GM12878 (cell line): ENCODE measurements at regions not wholly inside any gene's neighbourhood (a gene's known extent, or its start where the extent isn't known, plus 50 kb on each side); places are given as distances from the start of the nearest gene placed in this dataset.

Source experiments
- ATAC-seq: fragments of 200-7000 bp; cut with Tn5 transposase; 3 replicates; pipeline ENCODE4 v1.9.1; 2020; ENCODE audit warnings: mild to moderate bottlenecking, moderate library complexity
- BruUV-seq: library from RNA; stranded (reverse); fragments of 400-500 nt; replicated peaks from 2 replicates; lab custom pipeline; 2021; lab: Mats Ljungman, UMichigan
- CTCF ChIA-PET: fragments of 300-600 bp; sonication (Branson Sonifier 250); formaldehyde crosslinking; extraction: SDS; loops from one replicate; lab custom pipeline; 2021; ENCODE audit warnings: inconsistent platforms; lab: Yijun Ruan, JAX
- POLR2A ChIA-PET: fragments of 350-600 bp; formaldehyde crosslinking; extraction: SDS; loops from one replicate; lab custom pipeline; 2021; ENCODE audit warnings: inconsistent platforms; lab: Charles Lee
- RAD21 ChIA-PET: fragments of 300-600 bp; sonication (Branson Sonifier 250); formaldehyde crosslinking; loops from one replicate; lab custom pipeline; 2023; ENCODE audit warnings: antibody characterized with exemption; ENCODE audit not compliant: unreplicated experiment; lab: Charles Lee
- SMC1A ChIA-PET: fragments of 300-600 bp; sonication (Branson Sonifier 250); formaldehyde crosslinking; loops from one replicate; lab custom pipeline; 2023; ENCODE audit not compliant: unreplicated experiment, uncharacterized antibody; lab: Charles Lee
- DNase-seq: peaks from one replicate; pipeline ENCODE4 v3.0.0-alpha.2; 2011; ENCODE audit warnings: low read depth, low spot score
- FAIRE-seq: peaks from 3 replicates; lab custom pipeline; 2011; peaks lifted over from hg19 to GRCh38; lab: Jason Lieb, UNC
- H2AFZ ChIP-seq: 2 replicates; pipeline ENCODE4 v1.6.0; 2011; ENCODE audit warnings: low read depth, low read length, control low read depth; ENCODE audit not compliant: control insufficient read depth
- H3K27ac ChIP-seq: 2 replicates; pipeline ENCODE4 v1.5.1; 2011; ENCODE audit warnings: control low read depth; ENCODE audit not compliant: control insufficient read depth, insufficient read depth
- H3K27me3 ChIP-seq, 2 experiments: replicated peaks in 1 of 2; 2 replicates each; pipeline versions ENCODE4 v1.6.0 to v1.6.1; 2011; ENCODE audit warnings: low read length in 1 of 2; ENCODE audit not compliant: control insufficient read depth in 2 of 2, insufficient read depth in 2 of 2
- H3K36me3 ChIP-seq, 2 experiments: 2 replicates each; pipeline ENCODE4 v1.5.1; 2011; ENCODE audit warnings: low read length in 1 of 2; ENCODE audit not compliant: control insufficient read depth in 2 of 2, insufficient read depth in 2 of 2
- H3K4me1 ChIP-seq: 2 replicates; pipeline ENCODE4 v1.6.1; 2011; ENCODE audit warnings: mild to moderate bottlenecking, low read length, moderate library complexity, mixed read lengths; ENCODE audit not compliant: control insufficient read depth, insufficient read depth
- H3K4me2 ChIP-seq: 2 replicates; pipeline ENCODE4 v1.6.0; 2011; ENCODE audit warnings: control low read depth; ENCODE audit not compliant: control insufficient read depth, insufficient read depth
- H3K4me3 ChIP-seq: fragments of 200-600 bp; sonication (generic); 2 replicates; pipeline ENCODE4 v1.5.1; 2016
- H3K79me2 ChIP-seq: 2 replicates; pipeline ENCODE4 v1.6.0; 2011; ENCODE audit warnings: low read length; ENCODE audit not compliant: control insufficient read depth, insufficient read depth
- H3K9ac ChIP-seq: 2 replicates; pipeline ENCODE4 v1.8.0; 2011; ENCODE audit warnings: low read length, control low read depth, mixed read lengths; ENCODE audit not compliant: control insufficient read depth, insufficient read depth
- H3K9me3 ChIP-seq: replicated peaks from 3 replicates; pipeline ENCODE4 v1.5.1; 2011; ENCODE audit warnings: mild to moderate bottlenecking, low read length; ENCODE audit not compliant: control insufficient read depth, insufficient read depth
- H4K20me1 ChIP-seq: 2 replicates; pipeline ENCODE4 v1.6.0; 2011; ENCODE audit not compliant: control insufficient read depth, insufficient read depth
- CHD2 ChIP-seq: IDR thresholded peaks from 2 replicates; pipeline ENCODE4 v1.6.1; 2011; ENCODE audit warnings: low read depth, low read length, improper control_type of control experiment, borderline replicate concordance
- CTCF ChIP-seq, 3 experiments: IDR thresholded peaks in 2 of 3; conservative IDR thresholded peaks in 1 of 3; 2 replicates each; pipeline ENCODE4 v1.5.1; 2011; ENCODE audit warnings: low read depth in 3 of 3, low read length in 3 of 3, mild to moderate bottlenecking in 3 of 3, control low read depth in 2 of 3, moderate library complexity in 2 of 3, inconsistent platforms in 1 of 3, mixed read lengths in 1 of 3; ENCODE audit not compliant: control insufficient read depth in 2 of 3, insufficient read depth in 1 of 3; ENCODE audit errors: extremely low read depth in 1 of 3
- RAD21 ChIP-seq: IDR thresholded peaks from 2 replicates; pipeline ENCODE4 v1.6.1; 2011; ENCODE audit warnings: mild to moderate bottlenecking, low read depth, low read length, moderate library complexity; ENCODE audit not compliant: insufficient read depth
- RBBP5 ChIP-seq: fragments of 200-600 bp; sonication (generic); conservative IDR thresholded peaks from 2 replicates; pipeline ENCODE4 v1.6.1; 2016
- WGBS: methylation state at CpG from one replicate; pipeline ENCODE4 v1.1.6; 2016; ENCODE audit warnings: low lambda C conversion rate; ENCODE audit not compliant: insufficient replicate concordance, insufficient coverage; ENCODE audit errors: missing lambda C conversion rate; 5-methylcytosine and 5-hydroxymethylcytosine counted together
- in situ Hi-C: fragments of 300-500 bp; cut with MboI; formaldehyde crosslinking; loops from 9 replicates; pipeline ENCODE4 v1.14.3; 2018; ENCODE audit warnings: mixed read lengths
- intact Hi-C: fragments of 100-400 bp; cut with micrococcal nuclease; formaldehyde crosslinking; loops from one replicate; pipeline ENCODE4 v1.14.2; 2022; ENCODE audit not compliant: unreplicated experiment
- TF ChIP-seq, protein P1 (sequence below): fragments of 450-650 bp; IDR thresholded peaks from 2 replicates; pipeline ENCODE4 v1.6.1; 2017; ENCODE audit warnings: mild to moderate bottlenecking, low read depth, inconsistent platforms; ENCODE audit not compliant: poor library complexity, severe bottlenecking
- TF ChIP-seq, protein P2 (sequence below): fragments of 450-650 bp; IDR thresholded peaks from 2 replicates; pipeline ENCODE4 v1.6.1; 2018; ENCODE audit warnings: mild to moderate bottlenecking, low read depth, moderate library complexity; ENCODE audit not compliant: partially characterized antibody

DNA sequence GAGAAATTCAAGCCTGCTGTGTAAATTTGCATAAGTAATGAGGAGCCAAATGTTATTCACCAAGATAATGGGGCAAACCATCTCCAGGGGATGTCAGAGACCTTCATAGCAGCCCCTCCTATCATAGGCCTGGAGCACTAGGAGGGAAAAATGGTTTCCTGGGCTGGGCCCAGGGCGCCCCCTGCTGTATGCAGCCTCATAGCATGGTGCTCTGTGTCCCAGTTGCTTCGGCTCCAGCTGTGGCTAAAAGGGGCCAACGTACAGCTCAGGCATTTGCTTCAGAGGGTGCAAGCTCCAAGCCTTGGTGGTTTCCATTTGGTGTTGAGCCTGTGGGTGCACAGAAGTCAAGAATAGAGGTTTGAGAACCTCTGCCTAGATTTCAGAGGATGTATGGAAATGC lies 859.3 kb downstream of the RPA4 start:
- POLR2A ChIA-PET: no interaction called here
- in situ Hi-C loops: no loop called here

More for the DNA sequence above, 859.3 kb downstream of the RPA4 start:
- intact Hi-C loops: no loop called here
- no peak for DNase-seq
- TF ChIP-seq RAD21 (peak; percentile 45; the same call in 1 of the 2 replicates), RBBP5 (no peak), CHD2 (no peak), CTCF (IDR thresholded peaks at IDR 0.05 in 2 of 3, conservative IDR thresholded peaks at IDR 0.05 in 1 of 3; ENCODE audit: control insufficient read depth in 2 of 3, extremely low read depth in 1 of 3, insufficient read depth in 1 of 3, low read depth in 3 of 3, low read length in 3 of 3) (peak in 2 of 3 experiments; percentile 20 to 23; a peak in 2 of 6 replicates)
- TF ChIP-seq, protein P1, sequence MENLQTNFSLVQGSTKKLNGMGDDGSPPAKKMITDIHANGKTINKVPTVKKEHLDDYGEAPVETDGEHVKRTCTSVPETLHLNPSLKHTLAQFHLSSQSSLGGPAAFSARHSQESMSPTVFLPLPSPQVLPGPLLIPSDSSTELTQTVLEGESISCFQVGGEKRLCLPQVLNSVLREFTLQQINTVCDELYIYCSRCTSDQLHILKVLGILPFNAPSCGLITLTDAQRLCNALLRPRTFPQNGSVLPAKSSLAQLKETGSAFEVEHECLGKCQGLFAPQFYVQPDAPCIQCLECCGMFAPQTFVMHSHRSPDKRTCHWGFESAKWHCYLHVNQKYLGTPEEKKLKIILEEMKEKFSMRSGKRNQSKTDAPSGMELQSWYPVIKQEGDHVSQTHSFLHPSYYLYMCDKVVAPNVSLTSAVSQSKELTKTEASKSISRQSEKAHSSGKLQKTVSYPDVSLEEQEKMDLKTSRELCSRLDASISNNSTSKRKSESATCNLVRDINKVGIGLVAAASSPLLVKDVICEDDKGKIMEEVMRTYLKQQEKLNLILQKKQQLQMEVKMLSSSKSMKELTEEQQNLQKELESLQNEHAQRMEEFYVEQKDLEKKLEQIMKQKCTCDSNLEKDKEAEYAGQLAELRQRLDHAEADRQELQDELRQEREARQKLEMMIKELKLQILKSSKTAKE: no peak
- TF ChIP-seq, protein P2, sequence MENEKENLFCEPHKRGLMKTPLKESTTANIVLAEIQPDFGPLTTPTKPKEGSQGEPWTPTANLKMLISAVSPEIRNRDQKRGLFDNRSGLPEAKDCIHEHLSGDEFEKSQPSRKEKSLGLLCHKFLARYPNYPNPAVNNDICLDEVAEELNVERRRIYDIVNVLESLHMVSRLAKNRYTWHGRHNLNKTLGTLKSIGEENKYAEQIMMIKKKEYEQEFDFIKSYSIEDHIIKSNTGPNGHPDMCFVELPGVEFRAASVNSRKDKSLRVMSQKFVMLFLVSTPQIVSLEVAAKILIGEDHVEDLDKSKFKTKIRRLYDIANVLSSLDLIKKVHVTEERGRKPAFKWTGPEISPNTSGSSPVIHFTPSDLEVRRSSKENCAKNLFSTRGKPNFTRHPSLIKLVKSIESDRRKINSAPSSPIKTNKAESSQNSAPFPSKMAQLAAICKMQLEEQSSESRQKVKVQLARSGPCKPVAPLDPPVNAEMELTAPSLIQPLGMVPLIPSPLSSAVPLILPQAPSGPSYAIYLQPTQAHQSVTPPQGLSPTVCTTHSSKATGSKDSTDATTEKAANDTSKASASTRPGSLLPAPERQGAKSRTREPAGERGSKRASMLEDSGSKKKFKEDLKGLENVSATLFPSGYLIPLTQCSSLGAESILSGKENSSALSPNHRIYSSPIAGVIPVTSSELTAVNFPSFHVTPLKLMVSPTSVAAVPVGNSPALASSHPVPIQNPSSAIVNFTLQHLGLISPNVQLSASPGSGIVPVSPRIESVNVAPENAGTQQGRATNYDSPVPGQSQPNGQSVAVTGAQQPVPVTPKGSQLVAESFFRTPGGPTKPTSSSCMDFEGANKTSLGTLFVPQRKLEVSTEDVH: no peak
- no peak overlapping the region for H3K9ac ChIP-seq
- ATAC-seq: 0 out of 3 replicates have a peak, but pooled peaks have one; percentile 42
- CTCF ChIA-PET: interaction anchor here (0.7 to 1.0 kb wide), 2 partner anchors 19 to 972 kb away, joined by 3 to 5 read pairs; no protein-coding TSS in a partner anchor
- H3K36me3 ChIP-seq: no peaks in the 10 kb centered on the region
- H3K4me3 ChIP-seq: no peak overlapping the region
- RAD21 ChIA-PET: no interaction called here
- 40% methylated on average over 3 of the region's 3 CpGs for WGBS
- no peaks in the 10 kb centered on the region for H3K27me3 ChIP-seq
- no peaks in the 10 kb centered on the region; the same call in 2 of the 3 replicates for H3K9me3 ChIP-seq
- H3K27ac ChIP-seq: no peak overlapping the region
- no peak overlapping the region for H2AFZ ChIP-seq
- SMC1A ChIA-PET: no interaction called here
- no peak overlapping the region for H3K4me2 ChIP-seq
- H3K79me2 ChIP-seq: no peaks in the 10 kb centered on the region
- no peaks in the 10 kb centered on the region for H4K20me1 ChIP-seq
- no peak for FAIRE-seq
- no peaks in the 10 kb centered on the region for H3K4me1 ChIP-seq
- BruUV-seq: no TSS peak
